ENCODE measurements at regions not wholly inside any gene's neighbourhood (a gene's known extent, or its start where the extent isn't known, plus 50 kb on each side); places are given as distances from the start of the nearest gene placed in this dataset.
"Not testable (repeated sequence)": the region's sequence is repeated elsewhere in the genome, so short reads cannot be mapped to it uniquely, and the experiment has no call there.

- DNase-seq, result no peak
Measured at GRCh38 chr2:131753640-131754561, 226.2 kb downstream of the CCDC74A start.

GRCh38 chr2:131754929-131755720, 227.4 kb downstream of the CCDC74A start:
- no peak for DNase-seq

GRCh38 chr2:131756141-131756907, 228.6 kb downstream of the CCDC74A start:
- no peak for DNase-seq

DNA sequence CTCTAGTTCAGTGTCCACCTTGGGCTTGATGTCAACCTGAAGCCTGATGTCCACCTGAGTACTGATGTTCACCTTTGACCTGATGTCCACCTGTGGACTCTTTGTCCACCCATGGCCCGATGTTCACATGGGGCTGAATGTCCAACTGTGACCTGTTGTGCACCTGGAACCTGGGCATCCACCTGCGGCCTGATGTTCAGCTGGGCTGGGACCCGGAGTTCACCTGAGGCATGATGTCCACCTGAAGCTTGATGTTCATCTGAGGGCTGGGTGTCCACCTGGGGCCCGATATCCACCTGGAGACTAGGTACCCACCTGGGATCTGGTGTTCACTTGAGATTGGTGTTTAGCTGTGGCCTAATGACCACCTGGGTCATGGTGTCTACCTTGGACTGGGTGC, 231.3 kb downstream of the CCDC74A start:
- not testable (repeated sequence) for DNase-seq

DNA sequence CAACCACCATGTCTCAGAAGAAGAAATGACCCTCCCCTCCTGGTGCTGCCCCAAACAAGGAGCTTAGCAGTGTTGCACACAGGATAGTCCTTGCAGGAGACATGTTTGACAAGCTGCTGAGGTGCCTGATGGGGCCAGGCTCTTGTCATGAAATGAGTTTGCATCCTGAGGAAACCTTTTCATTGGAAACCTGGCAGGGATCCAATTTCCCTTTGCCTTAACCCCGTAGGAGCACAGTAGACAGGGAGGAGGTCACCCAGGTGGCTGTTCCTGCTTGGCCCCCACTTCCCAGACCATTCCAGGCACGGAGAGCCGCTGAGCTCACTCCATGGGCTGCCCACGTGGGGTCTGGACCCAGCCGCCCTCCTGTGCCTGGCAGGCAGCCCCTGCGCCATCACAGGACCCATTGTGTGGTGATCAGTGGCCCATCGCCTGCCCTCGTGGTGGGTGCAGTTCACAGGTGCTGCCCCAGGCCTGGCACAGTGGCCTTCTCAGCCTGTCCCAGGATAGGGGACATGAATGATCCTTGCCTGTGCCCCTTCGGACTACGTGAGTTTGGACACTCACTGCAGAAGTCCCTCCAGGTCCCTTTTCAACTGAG, 247.4 kb downstream of the CCDC74A start:
- not testable (repeated sequence) for DNase-seq

- not testable (repeated sequence) for DNase-seq
Measured at GRCh38 chr2:131775903-131776506, 248.3 kb downstream of the CCDC74A start.

DNA sequence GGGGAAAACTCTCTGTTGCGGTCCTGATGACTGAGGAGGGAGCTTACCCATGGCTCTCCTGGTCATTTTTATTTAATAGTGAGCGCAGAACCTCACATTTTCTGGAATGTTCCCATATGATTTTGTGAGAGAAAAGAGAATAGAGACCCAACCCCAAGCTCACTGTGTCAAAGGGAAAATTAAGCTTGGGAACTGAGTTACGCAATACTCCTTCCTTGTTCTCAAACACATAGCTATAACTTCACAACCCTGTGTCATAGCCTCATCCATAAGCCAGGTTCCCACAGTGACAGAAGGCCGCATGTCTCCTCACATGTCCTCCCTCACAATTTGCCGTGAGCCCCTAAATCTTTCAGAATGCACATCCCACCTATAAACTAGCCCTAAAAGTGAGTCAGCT, 252.8 kb downstream of the CCDC74A start:
- DNase-seq, result not testable (repeated sequence)

DNA sequence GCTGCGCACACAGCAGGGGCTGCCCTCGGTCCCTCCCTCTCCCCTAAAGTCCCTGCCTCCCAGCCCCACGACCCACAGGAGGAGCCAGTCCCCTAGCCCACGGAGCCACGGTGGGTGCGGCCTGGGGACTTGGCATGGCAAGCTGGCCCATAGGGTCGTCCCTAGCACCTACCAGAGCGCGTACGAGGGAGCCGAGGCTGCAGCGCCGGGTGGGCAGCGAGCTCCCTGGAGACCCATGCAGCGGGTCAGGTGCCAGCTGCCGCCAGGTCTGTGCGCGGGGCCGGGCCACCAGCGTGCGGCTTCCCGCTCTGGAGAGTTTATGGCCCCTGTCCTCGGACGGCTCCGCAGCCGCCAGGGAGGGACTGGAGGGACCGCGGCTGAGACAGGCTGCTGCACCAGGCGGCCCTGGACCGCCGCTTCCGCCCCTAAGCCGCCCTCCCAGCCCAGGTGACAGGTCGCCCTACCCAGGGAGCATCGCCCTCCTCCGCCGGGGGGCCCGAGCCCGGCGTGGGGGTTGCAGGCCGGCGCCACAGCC, 273.6 kb downstream of the CCDC74A start:
- no peak for DNase-seq

DNA sequence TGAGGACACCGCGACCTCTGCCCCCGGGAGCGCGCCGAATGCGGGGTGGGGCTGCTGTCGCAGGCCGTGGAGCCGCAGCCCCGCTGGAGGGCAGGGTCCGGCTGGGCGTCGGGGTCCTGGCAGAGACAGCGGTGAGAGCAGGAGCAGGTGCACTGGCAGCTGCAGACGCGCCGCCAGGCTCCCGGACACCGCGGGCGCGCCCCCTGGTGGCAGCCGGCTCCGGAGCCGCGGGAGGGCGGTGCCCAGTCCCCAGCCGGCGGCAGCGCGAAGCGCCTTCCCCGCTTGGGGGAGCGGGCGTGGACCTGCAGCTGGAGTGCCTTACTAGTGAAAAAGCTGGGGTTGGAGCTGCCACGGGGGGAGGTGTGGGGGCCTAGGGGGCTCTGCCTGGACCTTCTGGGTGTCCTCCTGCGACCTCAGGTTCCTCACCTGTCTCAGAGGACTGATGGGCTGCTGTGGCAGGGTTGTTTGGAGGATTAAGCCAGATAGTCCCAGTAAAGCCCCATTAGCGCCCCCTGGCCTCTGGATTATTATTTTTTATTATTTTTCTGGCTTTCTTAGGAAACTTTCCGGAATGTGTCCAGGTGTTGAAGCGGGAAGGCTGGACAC, 274.2 kb downstream of the CCDC74A start:
- DNase-seq, result peak; percentile 61

GRCh38 chr2:131802351-131802836, 274.7 kb downstream of the CCDC74A start:
- peak; percentile 48 for DNase-seq

DNA sequence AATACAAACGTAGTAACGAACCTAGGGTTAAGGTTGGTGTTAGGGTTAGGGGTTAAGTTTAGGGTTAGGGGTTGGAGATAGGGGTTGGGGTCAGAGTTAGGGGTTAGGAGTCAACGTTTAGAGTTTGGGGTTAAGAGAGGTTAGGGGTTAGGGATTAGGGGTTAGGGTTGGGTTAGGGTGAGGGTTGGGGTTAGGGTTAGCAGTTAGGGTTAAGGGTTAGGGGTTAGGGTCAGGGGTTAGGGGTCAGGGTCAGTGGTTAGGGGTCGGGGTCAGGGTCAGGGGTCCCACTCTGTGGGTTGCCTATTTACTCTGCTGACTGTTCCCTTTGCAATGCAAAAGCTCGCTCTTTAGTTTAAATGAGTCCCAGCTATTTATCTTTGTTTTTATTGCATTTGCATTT, 275.5 kb downstream of the CCDC74A start:
- DNase-seq, result not testable (repeated sequence)

GRCh38 chr2:131812605-131813004, 284.9 kb downstream of the CCDC74A start:
- DNase-seq, result not testable (repeated sequence)

GRCh38 chr2:131813378-131813777, 285.7 kb downstream of the CCDC74A start:
- not testable (repeated sequence) for DNase-seq

GRCh38 chr2:131818267-131818973, 290.7 kb downstream of the CCDC74A start:
- not testable (repeated sequence) for DNase-seq

DNA sequence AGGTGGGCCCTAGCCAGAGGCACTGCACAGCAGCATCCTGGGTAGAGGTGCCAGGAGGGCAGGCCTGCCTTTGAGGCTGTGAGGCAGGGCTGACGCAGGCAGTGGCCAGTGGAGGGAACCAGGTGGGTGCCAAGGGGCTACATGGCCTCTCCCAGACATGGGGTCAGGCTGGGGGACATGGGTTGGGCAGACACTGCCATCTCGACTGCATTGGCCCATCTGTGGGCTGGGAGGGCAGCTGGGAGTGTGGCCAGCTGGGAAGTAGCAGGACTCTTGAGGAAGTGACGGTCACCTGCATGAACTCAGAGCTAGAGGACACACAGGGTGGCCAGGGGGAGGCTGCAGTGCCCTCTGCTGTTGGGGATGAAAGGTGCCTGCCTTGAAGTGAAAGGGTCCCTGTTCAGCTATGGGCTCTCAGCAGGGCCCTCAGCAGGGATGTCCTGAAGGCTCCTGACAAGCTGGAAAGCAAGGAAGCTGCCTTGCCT, 294.6 kb downstream of the CCDC74A start:
- DNase-seq, result not testable (repeated sequence)

DNA sequence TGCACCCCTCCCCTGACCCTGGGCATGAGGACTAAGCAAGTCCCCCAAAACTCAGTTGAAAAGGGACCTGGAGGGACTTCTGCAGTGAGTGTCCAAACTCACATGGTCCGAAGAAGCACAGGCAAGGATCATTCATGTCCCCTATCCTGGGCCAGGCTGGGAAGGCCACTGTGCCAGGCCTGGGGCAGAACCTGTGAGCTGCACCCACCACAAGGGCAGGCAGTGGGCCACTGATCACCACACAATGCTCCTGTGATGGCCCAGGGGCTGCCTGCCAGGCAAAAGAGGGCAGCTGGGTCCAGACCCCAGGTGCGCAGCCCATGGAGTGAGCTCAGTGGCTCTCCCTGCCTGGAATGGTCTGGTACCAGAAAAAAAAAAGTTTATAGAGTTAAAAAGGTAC, 295.4 kb downstream of the CCDC74A start:
- not testable (repeated sequence) for DNase-seq

DNA sequence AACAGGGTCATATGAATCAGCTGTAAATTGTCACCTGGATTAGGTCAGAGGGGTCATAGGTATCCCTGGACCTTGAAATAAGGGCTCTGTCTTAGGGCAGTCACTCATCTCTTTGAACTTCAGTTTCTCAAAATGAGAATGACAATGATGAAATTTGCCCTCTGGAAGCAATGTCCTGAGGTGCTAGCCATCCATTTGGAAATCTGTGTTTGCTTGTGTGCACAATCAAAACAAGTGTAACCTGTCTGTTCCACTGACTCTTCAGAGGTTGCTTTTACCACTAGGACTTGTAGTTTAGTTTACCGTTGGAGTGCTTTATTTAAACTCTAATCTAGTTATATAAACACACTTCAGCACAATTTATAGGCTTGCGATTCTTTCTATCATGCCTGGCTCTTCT, 297.3 kb downstream of the CCDC74A start:
- DNase-seq, result not testable (repeated sequence)

DNA sequence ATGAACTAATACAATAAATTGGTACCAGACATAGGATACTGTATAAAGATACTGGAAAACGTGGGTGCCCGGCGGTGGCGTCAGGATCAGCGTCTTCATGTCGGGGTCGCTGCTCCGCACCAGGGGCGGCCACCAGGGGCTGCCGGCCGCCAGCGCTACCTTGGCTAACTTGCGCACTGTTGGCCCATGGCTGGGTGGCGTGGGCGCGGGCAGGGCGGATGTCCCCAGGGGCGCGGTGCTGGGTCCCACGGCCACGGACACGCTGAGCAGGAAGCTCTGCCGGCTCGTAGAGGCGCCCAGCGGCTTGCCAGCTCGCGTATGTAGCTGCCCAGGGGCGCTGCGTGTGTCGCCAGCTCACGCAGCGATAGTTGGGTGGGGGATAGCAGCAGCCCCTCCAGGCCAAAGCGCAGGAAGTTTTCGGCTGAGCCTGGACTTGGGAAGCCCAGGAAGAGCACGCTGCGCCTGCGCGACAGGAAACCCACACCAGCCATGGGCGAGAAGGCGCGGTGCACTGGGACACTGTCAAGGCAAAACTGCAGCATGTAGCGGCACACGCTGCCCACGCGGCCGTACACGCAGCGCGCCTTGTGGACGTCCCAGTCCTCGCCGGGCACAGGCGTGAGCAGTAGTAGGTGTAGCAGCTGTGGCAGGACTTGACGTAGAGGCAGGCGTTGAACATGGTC, 299.9 kb downstream of the CCDC74A start:
- DNase-seq, result no peak

DNA sequence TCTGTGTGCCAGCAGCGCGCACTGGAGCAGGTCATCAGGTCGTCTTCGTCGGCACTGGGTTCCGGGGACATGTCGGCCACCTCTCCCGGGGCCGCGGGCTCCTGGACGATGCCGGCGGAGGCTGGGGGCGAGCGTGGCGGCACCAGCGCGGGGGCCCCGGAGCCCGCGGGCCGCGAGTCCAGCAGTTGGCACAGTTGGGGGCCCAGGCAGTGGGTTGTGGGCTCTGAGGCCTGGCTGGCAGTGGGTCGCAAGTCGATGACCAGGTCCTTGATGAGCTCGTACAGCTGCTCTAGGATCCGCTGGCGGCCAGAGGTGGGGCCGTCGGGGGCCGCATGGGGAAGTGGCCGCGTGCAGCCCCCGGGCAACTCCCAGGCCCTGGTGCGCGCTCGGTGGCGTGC, 300.5 kb downstream of the CCDC74A start:
- no peak for DNase-seq

All from 8988T (cell line).